ENCODE measurements at regions not wholly inside any gene's neighbourhood (a gene's known extent, or its start where the extent isn't known, plus 50 kb on each side); places are given as distances from the start of the nearest gene placed in this dataset.
"Not testable (repeated sequence)": the region's sequence is repeated elsewhere in the genome, so short reads cannot be mapped to it uniquely, and the experiment has no call there.

DNA sequence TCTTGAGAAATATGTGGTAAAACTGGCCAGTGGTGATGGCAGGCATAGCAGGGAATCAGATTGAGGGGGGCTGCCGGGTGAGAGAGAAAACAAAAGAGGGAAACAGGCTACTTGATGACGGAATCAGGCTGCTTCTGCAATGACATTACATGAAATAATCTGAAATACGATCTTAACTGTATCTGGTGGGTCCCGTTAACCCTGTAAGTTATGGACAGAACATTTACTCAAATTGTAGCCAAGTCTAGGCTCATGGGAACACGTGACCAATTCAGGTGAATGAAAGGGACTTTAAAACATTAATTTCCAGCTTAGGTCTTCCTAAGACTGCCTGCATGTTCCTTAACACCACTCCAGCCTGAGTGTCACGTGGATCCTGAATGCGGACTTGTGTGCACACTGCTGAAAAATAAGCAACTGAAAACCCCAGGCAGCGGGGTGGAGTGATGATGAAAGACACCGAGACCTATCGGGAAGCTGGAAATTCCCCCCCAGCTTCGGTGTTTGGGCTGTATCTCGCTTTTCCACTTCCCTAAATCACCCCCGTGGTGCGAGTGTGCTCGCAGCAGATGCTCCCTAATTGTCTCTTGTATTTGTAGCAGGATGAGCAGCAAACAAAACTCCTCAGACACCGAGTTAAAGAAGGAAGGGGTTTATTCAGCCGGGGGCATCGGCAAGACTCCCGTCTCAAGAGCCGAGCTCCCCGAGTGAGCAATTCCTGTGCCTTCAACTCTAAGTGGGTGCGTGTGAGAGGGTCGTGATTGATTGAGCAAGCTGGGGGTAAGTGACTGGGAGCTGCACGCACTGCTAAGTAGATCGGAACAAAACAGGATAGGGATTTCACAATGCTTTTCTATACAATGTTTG is 145.0 kb upstream of the GRK3 start:
- H3K9me3 ChIP-seq (ENCODE audit: control insufficient read depth, insufficient read depth, low read depth, low read length): no peaks in the 10 kb centered on the region
- H3K9ac ChIP-seq (ENCODE audit: low read length): no peak overlapping the region
- no peak overlapping the region for H3K27ac ChIP-seq (ENCODE audit: low read depth, low read length)

DNA sequence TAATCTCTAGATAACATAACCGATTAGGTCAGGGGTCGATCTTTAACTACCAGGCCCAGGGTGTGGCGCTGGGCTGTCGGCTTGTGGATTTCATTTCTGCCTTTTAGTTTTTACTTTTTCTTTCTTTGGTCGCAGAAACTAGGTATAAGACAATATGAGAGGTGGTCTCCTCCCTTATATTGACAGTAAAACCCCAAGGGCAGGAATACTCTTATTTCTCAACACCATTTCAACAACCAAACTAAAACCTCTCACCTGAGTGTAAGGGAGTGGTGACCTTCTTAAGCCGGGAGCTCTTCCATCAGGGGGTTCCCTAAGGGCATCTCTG is 144.4 kb upstream of the GRK3 start:
- not testable (repeated sequence) for H3K36me3 ChIP-seq (ENCODE audit: control insufficient read depth, insufficient read depth, low read length); H3K27ac ChIP-seq (ENCODE audit: low read depth, low read length); H3K9me3 ChIP-seq (ENCODE audit: control insufficient read depth, insufficient read depth, low read depth, low read length); H3K9ac ChIP-seq (ENCODE audit: low read length); H3K4me1 ChIP-seq (ENCODE audit: control insufficient read depth, insufficient read depth, low read length); H3K4me3 ChIP-seq (ENCODE audit: low read depth, low read length)
- peaks cover 49% of the 10 kb centered on the region for H3K27me3 ChIP-seq (ENCODE audit: control insufficient read depth, insufficient read depth, low read length)

More for the DNA sequence above, 145.0 kb upstream of the GRK3 start:
- Histone ChIP-seq H3K27me3 (ENCODE audit: control insufficient read depth, insufficient read depth, low read length) (peaks cover 49% of the 10 kb centered on the region), H3K4me1 (ENCODE audit: control insufficient read depth, insufficient read depth, low read length) (peaks cover 4% of the 10 kb centered on the region; the same call in 1 of the 2 replicates), H3K4me3 (ENCODE audit: low read depth, low read length) (no peak overlapping the region), H3K36me3 (ENCODE audit: control insufficient read depth, insufficient read depth, low read length) (no peaks in the 10 kb centered on the region)

DNA sequence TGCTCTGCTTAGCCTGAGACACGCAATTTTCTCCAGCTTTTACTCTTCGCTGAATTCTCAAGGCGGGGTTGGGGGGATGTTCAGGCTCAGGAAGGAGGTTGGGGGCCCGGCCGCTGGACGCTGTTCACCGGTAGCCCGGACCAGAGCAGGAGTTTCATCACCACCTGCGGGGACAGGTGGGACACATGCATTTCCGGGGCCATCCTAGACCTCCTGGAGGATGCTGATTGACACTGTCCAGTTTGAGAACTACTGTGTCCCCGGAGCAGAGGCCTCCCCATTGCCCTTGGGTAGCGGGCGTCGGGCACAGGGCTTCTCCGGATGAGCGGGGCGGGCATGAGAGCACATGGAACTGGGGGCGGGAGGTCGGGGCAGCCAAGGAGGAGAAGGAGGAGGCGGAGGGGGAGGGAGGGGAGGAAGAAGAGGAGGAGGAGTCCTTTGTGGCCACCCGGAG is 144.0 kb upstream of the GRK3 start:
- no peak overlapping the region for H3K27ac ChIP-seq (ENCODE audit: low read depth, low read length)
- no peak overlapping the region for H3K9ac ChIP-seq (ENCODE audit: low read length)
- H3K4me1 ChIP-seq (ENCODE audit: control insufficient read depth, insufficient read depth, low read length): peaks cover 4% of the 10 kb centered on the region; the same call in 1 of the 2 replicates
- H3K4me3 ChIP-seq (ENCODE audit: low read depth, low read length): peak overlapping the region; percentile 67
- no peaks in the 10 kb centered on the region for H3K36me3 ChIP-seq (ENCODE audit: control insufficient read depth, insufficient read depth, low read length)
- peaks cover 46% of the 10 kb centered on the region for H3K27me3 ChIP-seq (ENCODE audit: control insufficient read depth, insufficient read depth, low read length)
- no peaks in the 10 kb centered on the region for H3K9me3 ChIP-seq (ENCODE audit: control insufficient read depth, insufficient read depth, low read depth, low read length)

DNA sequence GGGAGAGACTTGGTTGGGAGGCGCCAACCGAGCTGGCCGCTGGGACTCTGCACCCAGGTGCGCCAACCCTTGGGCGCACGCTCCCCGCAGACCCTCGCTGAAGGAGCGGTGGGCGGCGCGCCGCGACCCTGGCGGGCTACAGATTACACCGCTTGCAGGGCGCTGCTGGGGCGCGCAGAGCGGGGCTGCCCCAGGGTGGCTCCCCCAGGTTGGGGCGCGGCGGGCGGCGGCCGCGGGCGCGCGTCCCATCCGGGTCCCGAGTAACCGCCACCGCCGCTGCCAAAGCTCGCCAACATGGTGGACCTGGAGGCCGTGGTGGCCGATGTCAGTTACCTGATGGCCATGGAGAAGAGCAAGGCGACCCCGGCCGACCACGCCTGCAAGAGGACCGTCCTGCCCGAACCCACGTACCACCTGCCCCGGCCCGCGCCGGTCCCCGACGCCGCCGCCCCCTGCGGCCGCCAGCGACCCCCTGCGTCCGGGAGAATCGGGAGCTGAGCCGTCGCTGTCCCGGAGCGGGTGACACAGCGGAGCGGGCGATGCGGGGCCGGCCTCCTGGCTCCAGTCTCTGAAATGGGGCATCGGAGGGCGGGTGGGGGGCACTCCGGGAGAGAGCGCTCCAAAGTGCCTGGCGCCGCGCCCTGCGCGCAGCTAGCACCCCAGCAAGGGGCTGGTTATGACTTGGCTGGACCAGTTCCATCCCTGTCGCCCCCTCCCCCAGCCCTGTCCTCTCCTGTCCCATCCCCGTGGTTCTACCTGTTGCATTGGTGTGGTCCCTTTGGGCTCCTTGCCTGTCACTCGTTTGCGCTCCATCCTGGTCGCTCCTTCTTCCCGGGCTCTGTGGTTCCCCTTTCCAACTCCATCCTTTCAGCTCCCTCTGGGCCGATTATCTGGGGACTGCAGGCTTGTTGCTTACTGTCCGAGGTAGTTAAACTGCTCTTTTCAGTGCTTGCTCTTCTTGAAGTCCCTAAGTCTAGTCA is 143.3 kb upstream of the GRK3 start:
- Histone ChIP-seq H3K4me3 (ENCODE audit: low read depth, low read length) (peak overlapping the region; percentile 67), H3K9ac (ENCODE audit: low read length) (peak overlapping the region; percentile 43), H3K36me3 (ENCODE audit: control insufficient read depth, insufficient read depth, low read length) (no peaks in the 10 kb centered on the region), H3K27me3 (ENCODE audit: control insufficient read depth, insufficient read depth, low read length) (peaks cover 44% of the 10 kb centered on the region), H3K4me1 (ENCODE audit: control insufficient read depth, insufficient read depth, low read length) (peaks cover 4% of the 10 kb centered on the region; the same call in 1 of the 2 replicates), H3K9me3 (ENCODE audit: control insufficient read depth, insufficient read depth, low read depth, low read length) (no peaks in the 10 kb centered on the region), H3K27ac (ENCODE audit: low read depth, low read length) (no peak overlapping the region)

DNA sequence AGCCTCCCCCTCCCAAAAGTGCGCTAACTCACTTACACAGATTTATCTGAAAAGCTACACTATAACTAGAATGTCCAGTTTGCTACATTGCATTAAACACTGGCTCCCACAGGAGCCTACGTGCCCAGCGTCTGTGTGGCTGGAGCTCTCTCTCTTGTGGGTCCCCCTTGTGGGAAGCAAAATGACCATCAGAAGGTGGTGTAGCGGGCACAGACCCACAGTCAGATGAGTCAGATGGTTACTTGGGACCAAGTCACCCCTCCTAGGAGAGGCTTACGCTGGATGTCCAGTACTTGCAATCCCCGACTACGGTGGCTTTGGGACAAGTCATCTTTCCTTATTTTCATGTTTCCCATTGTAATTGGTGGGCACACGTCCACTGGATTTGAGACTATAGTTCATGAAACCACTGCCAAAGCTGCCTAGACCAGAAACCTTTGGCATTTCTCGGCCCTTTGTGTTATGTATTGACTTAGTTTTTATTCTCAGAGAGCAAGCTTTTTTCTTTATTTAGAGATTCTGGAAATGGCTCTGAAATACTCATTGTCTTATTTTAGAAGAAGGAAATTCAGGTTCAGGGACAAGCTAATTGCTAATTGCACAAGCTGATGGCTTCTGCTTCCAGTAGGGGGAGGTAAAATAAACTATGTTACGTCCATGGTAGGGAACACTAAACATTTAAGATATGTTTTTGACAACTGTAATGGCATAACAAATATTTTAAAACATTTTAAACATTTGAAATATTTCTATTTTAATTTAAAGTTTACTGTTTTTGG is 137.8 kb upstream of the GRK3 start:
- H3K9ac ChIP-seq (ENCODE audit: low read length): not testable (repeated sequence)

DNA sequence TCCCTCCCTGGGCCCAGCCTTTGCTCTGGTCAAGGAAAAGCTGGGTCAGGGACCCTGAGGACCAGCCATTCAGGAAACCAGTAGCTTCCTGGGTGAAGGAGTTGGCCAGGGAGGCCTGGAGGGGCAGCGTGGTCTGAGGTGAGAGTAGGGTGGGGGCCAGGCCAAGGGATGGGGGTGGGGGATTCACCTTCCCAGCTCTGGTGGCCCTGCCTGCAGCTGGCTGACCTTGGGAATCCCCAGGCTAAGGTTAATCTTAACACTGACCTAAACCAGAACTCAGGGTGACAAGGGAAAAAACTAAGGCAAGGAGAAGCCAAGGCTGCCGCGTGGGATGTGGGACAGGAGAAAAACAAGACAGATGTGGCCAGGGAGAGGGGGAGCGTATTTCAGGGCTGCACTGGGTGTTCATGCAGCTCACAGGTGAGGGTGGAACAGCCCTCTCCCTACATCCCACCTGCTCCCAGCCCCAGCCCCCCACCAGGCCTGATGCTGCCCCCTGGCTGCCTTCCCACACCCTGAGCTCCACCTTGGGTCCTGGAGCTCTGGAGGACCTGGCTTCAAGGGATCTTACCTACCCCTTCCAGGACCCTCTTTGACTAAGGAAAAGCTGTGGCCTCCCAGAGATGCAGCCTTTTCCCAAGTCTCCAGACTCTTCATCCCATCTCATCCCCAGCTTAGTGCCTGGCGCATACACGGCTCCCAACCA is 132.7 kb upstream of the GRK3 start:
- not testable (repeated sequence) for H3K27me3 ChIP-seq (ENCODE audit: control insufficient read depth, insufficient read depth, low read length); H3K27ac ChIP-seq (ENCODE audit: low read depth, low read length); H3K4me3 ChIP-seq (ENCODE audit: low read depth, low read length); H3K36me3 ChIP-seq (ENCODE audit: control insufficient read depth, insufficient read depth, low read length); H3K9ac ChIP-seq (ENCODE audit: low read length); H3K4me1 ChIP-seq (ENCODE audit: control insufficient read depth, insufficient read depth, low read length); H3K9me3 ChIP-seq (ENCODE audit: control insufficient read depth, insufficient read depth, low read depth, low read length)

More for the DNA sequence above, 137.8 kb upstream of the GRK3 start:
- H3K4me3 ChIP-seq (ENCODE audit: low read depth, low read length); H3K27ac ChIP-seq (ENCODE audit: low read depth, low read length); H3K4me1 ChIP-seq (ENCODE audit: control insufficient read depth, insufficient read depth, low read length); H3K9me3 ChIP-seq (ENCODE audit: control insufficient read depth, insufficient read depth, low read depth, low read length); H3K36me3 ChIP-seq (ENCODE audit: control insufficient read depth, insufficient read depth, low read length): not testable (repeated sequence)
- peaks cover 15% of the 10 kb centered on the region for H3K27me3 ChIP-seq (ENCODE audit: control insufficient read depth, insufficient read depth, low read length)

DNA sequence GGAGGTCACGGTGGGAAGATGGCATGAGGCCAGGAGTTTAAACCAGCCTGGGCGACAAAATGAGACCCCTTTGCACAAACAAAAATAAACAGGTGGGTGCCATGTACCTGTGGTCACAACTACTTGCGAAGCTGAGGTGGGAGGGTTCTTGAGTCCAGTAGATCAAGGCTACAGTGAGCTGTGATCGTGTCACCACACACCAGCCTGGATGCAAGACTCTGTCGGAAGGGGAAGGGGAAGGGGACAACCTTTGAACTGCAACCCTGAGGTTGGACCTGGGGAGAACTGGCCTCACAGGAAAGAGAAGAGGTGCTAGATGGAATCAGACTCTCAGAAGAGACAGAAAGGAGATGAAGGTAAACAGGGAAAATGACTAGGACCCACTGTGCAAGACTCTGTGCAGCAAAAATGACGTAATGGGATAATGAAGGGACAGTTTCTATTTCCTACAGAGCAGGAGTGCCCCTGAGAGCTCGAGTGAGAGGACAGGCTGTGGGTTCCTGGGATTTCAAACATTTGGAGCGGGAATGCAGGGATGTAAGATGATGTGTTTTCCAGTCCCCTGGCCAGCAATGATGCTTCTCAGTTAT is 131.0 kb upstream of the GRK3 start:
- not testable (repeated sequence) for H3K9me3 ChIP-seq (ENCODE audit: control insufficient read depth, insufficient read depth, low read depth, low read length); H3K9ac ChIP-seq (ENCODE audit: low read length); H3K36me3 ChIP-seq (ENCODE audit: control insufficient read depth, insufficient read depth, low read length); H3K27me3 ChIP-seq (ENCODE audit: control insufficient read depth, insufficient read depth, low read length); H3K27ac ChIP-seq (ENCODE audit: low read depth, low read length); H3K4me3 ChIP-seq (ENCODE audit: low read depth, low read length)
- H3K4me1 ChIP-seq (ENCODE audit: control insufficient read depth, insufficient read depth, low read length): peaks cover 11% of the 10 kb centered on the region

DNA sequence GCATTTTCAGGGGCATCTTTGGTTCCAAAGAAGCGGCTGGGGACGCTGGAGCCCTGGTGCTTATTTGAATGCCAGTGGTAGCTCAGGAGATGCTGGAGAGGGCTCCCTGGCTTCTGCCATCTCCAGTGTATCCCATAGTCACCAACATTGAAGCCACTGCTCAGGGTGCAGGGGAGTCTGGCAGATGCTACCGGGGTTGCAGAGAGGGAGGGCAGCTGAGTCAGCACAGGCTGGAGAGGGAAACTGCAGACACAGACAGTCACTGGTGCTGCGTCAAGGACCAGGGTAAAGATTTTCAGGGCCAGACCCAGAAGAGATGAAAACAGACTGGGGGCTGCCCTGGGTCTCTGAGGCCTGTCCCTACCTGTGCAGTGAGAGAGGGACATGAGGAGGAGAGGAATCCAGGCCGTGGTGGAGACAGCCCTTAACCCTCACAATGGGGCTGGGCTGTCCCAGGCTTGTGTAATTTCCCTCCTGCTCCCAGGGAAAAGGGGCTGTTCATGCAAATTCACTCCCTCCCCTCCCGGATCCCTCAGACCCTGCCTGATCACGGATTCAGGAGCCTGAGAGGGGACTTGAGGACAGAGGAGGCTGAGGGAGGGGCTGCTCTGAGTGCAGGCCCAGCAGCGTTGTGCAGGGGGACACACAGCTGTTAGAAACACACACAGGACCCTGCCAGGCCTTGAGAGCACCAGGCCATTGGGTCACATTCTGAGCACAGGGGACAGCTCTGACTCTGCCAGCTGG is 126.9 kb upstream of the GRK3 start:
- no peaks in the 10 kb centered on the region for H3K9me3 ChIP-seq (ENCODE audit: control insufficient read depth, insufficient read depth, low read depth, low read length)
- H3K27me3 ChIP-seq (ENCODE audit: control insufficient read depth, insufficient read depth, low read length): no peaks in the 10 kb centered on the region
- H3K27ac ChIP-seq (ENCODE audit: low read depth, low read length): no peak overlapping the region
- no peaks in the 10 kb centered on the region for H3K36me3 ChIP-seq (ENCODE audit: control insufficient read depth, insufficient read depth, low read length)
- H3K4me1 ChIP-seq (ENCODE audit: control insufficient read depth, insufficient read depth, low read length): peaks cover 11% of the 10 kb centered on the region
- no peak overlapping the region for H3K4me3 ChIP-seq (ENCODE audit: low read depth, low read length)
- peak overlapping the region; percentile 22 for H3K9ac ChIP-seq (ENCODE audit: low read length)

DNA sequence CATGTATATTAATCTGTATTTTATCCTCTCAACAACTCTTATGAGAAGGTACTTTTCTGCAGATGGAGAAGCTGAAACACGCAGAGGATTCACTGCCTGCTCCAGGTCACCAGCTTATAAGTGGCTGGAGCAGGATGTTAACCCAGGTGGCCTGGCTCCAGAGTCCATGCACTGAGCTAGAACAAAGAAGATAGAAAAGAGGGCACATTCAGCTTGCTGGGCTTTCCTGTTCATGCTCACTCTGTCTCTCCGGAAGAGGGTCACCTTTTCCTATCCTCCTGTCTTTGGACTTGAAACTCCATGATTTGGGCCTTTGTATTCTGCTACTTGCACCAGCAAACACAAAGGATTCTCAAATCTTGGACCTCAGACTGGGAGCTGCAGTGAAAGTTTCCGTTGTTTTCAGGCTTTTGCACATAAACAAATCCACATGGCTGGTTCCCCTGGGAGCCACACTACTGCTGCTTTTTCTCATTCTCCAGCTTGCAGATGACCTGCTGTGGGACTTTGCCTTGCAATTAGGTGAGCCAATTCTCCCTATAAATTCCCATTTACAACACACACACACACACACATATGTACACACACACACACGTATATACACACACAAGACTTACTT is 117.3 kb upstream of the GRK3 start:
- Histone ChIP-seq H3K9me3 (ENCODE audit: control insufficient read depth, insufficient read depth, low read depth, low read length) (no peaks in the 10 kb centered on the region), H3K9ac (ENCODE audit: low read length) (peak overlapping the region; percentile 83), H3K27me3 (ENCODE audit: control insufficient read depth, insufficient read depth, low read length) (no peaks in the 10 kb centered on the region), H3K36me3 (ENCODE audit: control insufficient read depth, insufficient read depth, low read length) (0 out of 2 replicates have a peak, but pooled peaks cover 5% of the 10 kb centered on the region), H3K4me3 (ENCODE audit: low read depth, low read length) (peak overlapping the region; percentile 87), H3K27ac (ENCODE audit: low read depth, low read length) (no peak overlapping the region), H3K4me1 (ENCODE audit: control insufficient read depth, insufficient read depth, low read length) (peaks cover 13% of the 10 kb centered on the region; the same call in 1 of the 2 replicates)

Data from HUES6 (cell line).